ENCODE measurements at regions not wholly inside any gene's neighbourhood (a gene's known extent, or its start where the extent isn't known, plus 50 kb on each side); places are given as distances from the start of the nearest gene placed in this dataset.

- no peak for DNase-seq (ENCODE audit: low spot score)
Measured at GRCh38 chr2:611519-611918, 65.7 kb downstream of the TMEM18 start.

GRCh38 chr2:610491-610890 lies 66.7 kb downstream of the TMEM18 start:
- no peak for DNase-seq (ENCODE audit: low spot score)

GRCh38 chr2:609881-610280 lies 67.3 kb downstream of the TMEM18 start:
- DNase-seq (ENCODE audit: low spot score), result no peak

GRCh38 chr2:609449-609848 lies 67.8 kb downstream of the TMEM18 start:
- DNase-seq (ENCODE audit: low spot score), result no peak

- no peak for DNase-seq (ENCODE audit: low spot score)
Measured at GRCh38 chr2:608711-609110, 68.5 kb downstream of the TMEM18 start.

GRCh38 chr2:608297-608696 lies 68.9 kb downstream of the TMEM18 start:
- no peak for DNase-seq (ENCODE audit: low spot score)

GRCh38 chr2:607709-608108 lies 69.5 kb downstream of the TMEM18 start:
- no peak for DNase-seq (ENCODE audit: low spot score)

- DNase-seq (ENCODE audit: low spot score), result no peak
Measured at GRCh38 chr2:607172-607571, 70.0 kb downstream of the TMEM18 start.

GRCh38 chr2:605674-606608 lies 71.3 kb downstream of the TMEM18 start:
- no peak for DNase-seq (ENCODE audit: low spot score)

GRCh38 chr2:604854-605524 lies 72.2 kb downstream of the TMEM18 start:
- no peak for DNase-seq (ENCODE audit: low spot score)

- no peak for DNase-seq (ENCODE audit: low spot score)
Measured at GRCh38 chr2:604385-604784, 72.8 kb downstream of the TMEM18 start.

- no peak for DNase-seq (ENCODE audit: low spot score)
Measured at GRCh38 chr2:603869-604268, 73.3 kb downstream of the TMEM18 start.

- DNase-seq (ENCODE audit: low spot score), result no peak
Measured at GRCh38 chr2:603427-603826, 73.8 kb downstream of the TMEM18 start.

GRCh38 chr2:602571-603359 lies 74.4 kb downstream of the TMEM18 start:
- DNase-seq (ENCODE audit: low spot score), result peak; percentile 3

- DNase-seq (ENCODE audit: low spot score), result no peak
Measured at GRCh38 chr2:601806-602455, 75.3 kb downstream of the TMEM18 start.

- DNase-seq (ENCODE audit: low spot score), result no peak
Measured at GRCh38 chr2:601387-601698, 75.9 kb downstream of the TMEM18 start.

GRCh38 chr2:600542-601386 lies 76.4 kb downstream of the TMEM18 start:
- no peak for DNase-seq (ENCODE audit: low spot score)

- DNase-seq (ENCODE audit: low spot score), result no peak
Measured at GRCh38 chr2:599601-600000, 77.6 kb downstream of the TMEM18 start.

- no peak for DNase-seq (ENCODE audit: low spot score)
Measured at GRCh38 chr2:598058-598802, 79.0 kb downstream of the TMEM18 start.

- no peak for DNase-seq (ENCODE audit: low spot score)
Measured at GRCh38 chr2:595831-596592, 81.2 kb downstream of the TMEM18 start.

Measured in LoVo (cell line).